RWPE2 (cell line): ENCODE measurements at regions not wholly inside any gene's neighbourhood (a gene's known extent, or its start where the extent isn't known, plus 50 kb on each side); places are given as distances from the start of the nearest gene placed in this dataset.

Experiments
- ATAC-seq: fragments of 200-7000 bp; cut with Tn5 transposase; 3 replicates; pipeline ENCODE4 v1.9.1; 2021; ENCODE audit warnings: low read depth
- DNase-seq: peaks from one replicate; pipeline ENCODE4 v3.0.0-alpha.2; 2020; ENCODE audit warnings: low spot score
- H3K27ac ChIP-seq: fragments of 450-650 bp; 2 replicates; pipeline ENCODE4 v1.5.1; 2017; ENCODE audit warnings: mild to moderate bottlenecking; ENCODE audit not compliant: poor library complexity, severe bottlenecking
- H3K27me3 ChIP-seq: fragments of 250-450 bp; sonication (Bioruptor Pico); 2 replicates; pipeline ENCODE4 v1.5.1; 2021; ENCODE audit warnings: mild to moderate bottlenecking, moderate library complexity; ENCODE audit not compliant: insufficient read depth, poor library complexity, severe bottlenecking
- H3K36me3 ChIP-seq: fragments of 250-450 bp; sonication (Bioruptor Pico); 2 replicates; pipeline ENCODE4 v1.5.1; 2020; ENCODE audit warnings: low read depth, mild to moderate bottlenecking, moderate library complexity
- H3K4me1 ChIP-seq: fragments of 250-450 bp; sonication (Bioruptor Pico); 2 replicates; pipeline ENCODE4 v1.5.1; 2021; ENCODE audit warnings: mild to moderate bottlenecking, moderate library complexity; ENCODE audit not compliant: insufficient read depth, poor library complexity, severe bottlenecking
- H3K4me3 ChIP-seq: fragments of 250-450 bp; sonication (Bioruptor Pico); 2 replicates; pipeline ENCODE4 v1.5.1; 2021; ENCODE audit warnings: mild to moderate bottlenecking, moderate library complexity; ENCODE audit not compliant: severe bottlenecking
- H3K9me3 ChIP-seq: fragments of 250-450 bp; sonication (Bioruptor Pico); 2 replicates; pipeline ENCODE4 v1.5.1; 2021; ENCODE audit warnings: mild to moderate bottlenecking, moderate library complexity; ENCODE audit not compliant: severe bottlenecking
- CTCF ChIP-seq: fragments of 450-650 bp; IDR thresholded peaks from one replicate; pipeline ENCODE4 v1.5.1; 2017; ENCODE audit warnings: mild to moderate bottlenecking, moderate library complexity; ENCODE audit not compliant: poor library complexity, severe bottlenecking

GRCh38 chr5:93072831-93073459, 508.1 kb downstream of the NR2F1-AS1 start:
- H3K9me3 ChIP-seq = no peaks in the 10 kb centered on the region
- peak overlapping the region; percentile 42 for H3K27ac ChIP-seq
- H3K4me3 ChIP-seq = no peak overlapping the region
- DNase-seq (no peak), ATAC-seq (peak; percentile 89)
- H3K27me3 ChIP-seq = no peaks in the 10 kb centered on the region
- TF ChIP-seq CTCF = no peak
- no peaks in the 10 kb centered on the region for H3K36me3 ChIP-seq
- peaks cover 15% of the 10 kb centered on the region for H3K4me1 ChIP-seq

GRCh38 chr5:93071710-93072109, 509.3 kb downstream of the NR2F1-AS1 start:
- Histone ChIP-seq H3K4me3 (no peak overlapping the region), H3K27me3 (no peaks in the 10 kb centered on the region), H3K9me3 (no peaks in the 10 kb centered on the region), H3K4me1 (peaks cover 14% of the 10 kb centered on the region), H3K27ac (no peak overlapping the region), H3K36me3 (no peaks in the 10 kb centered on the region)
- TF ChIP-seq CTCF = no peak
- DNase-seq = no peak
- no peak for ATAC-seq

- Histone ChIP-seq H3K4me1 (peaks cover 14% of the 10 kb centered on the region), H3K4me3 (no peak overlapping the region), H3K9me3 (no peaks in the 10 kb centered on the region), H3K27ac (no peak overlapping the region), H3K36me3 (no peaks in the 10 kb centered on the region), H3K27me3 (no peaks in the 10 kb centered on the region)
- no peak for TF ChIP-seq CTCF
- no peak for ATAC-seq
- no peak for DNase-seq
Measured at GRCh38 chr5:93070938-93071337, 510.1 kb downstream of the NR2F1-AS1 start.

- H3K36me3 ChIP-seq = no peaks in the 10 kb centered on the region
- no peak for TF ChIP-seq CTCF
- H3K27ac ChIP-seq = no peak overlapping the region
- no peaks in the 10 kb centered on the region for H3K27me3 ChIP-seq
- no peak overlapping the region for H3K4me3 ChIP-seq
- ATAC-seq (no peak), DNase-seq (no peak)
- peaks cover 14% of the 10 kb centered on the region for H3K4me1 ChIP-seq
- H3K9me3 ChIP-seq = no peaks in the 10 kb centered on the region
Measured at GRCh38 chr5:93069276-93069675, 511.7 kb downstream of the NR2F1-AS1 start.

GRCh38 chr5:93062548-93062947, 518.5 kb downstream of the NR2F1-AS1 start:
- DNase-seq = no peak
- peak; percentile 53 for TF ChIP-seq CTCF
- Histone ChIP-seq H3K4me3 (no peak overlapping the region), H3K27me3 (no peaks in the 10 kb centered on the region), H3K9me3 (no peaks in the 10 kb centered on the region), H3K27ac (no peak overlapping the region), H3K4me1 (no peaks in the 10 kb centered on the region), H3K36me3 (no peaks in the 10 kb centered on the region)
- ATAC-seq = no peak
